Smooth muscle cell (in vitro differentiated cells): ENCODE measurements at regions not wholly inside any gene's neighbourhood (a gene's known extent, or its start where the extent isn't known, plus 50 kb on each side); places are given as distances from the start of the nearest gene placed in this dataset.

ENCODE experiments used
- DNase-seq: peaks from one replicate; lab custom pipeline; 2025; ENCODE audit not compliant: unreplicated experiment; lab: John Stamatoyannopoulos, UW
- H2AFZ ChIP-seq: fragments of 200-600 bp; sonication (generic); 2 replicates; pipeline ENCODE4 v1.6.0; 2016; ENCODE audit warnings: antibody characterized with exemption, low read depth, mild to moderate bottlenecking
- H3F3A ChIP-seq: fragments of 200-600 bp; sonication (generic); 2 replicates; pipeline ENCODE4 v1.6.0; 2017; ENCODE audit warnings: antibody characterized with exemption, low read depth
- H3K27ac ChIP-seq: fragments of 200-600 bp; sonication (generic); 2 replicates; pipeline ENCODE4 v1.5.1; 2016; ENCODE audit warnings: low read depth, mild to moderate bottlenecking
- H3K27me3 ChIP-seq: fragments of 200-600 bp; sonication (generic); 2 replicates; pipeline ENCODE4 v1.6.1; 2016; ENCODE audit warnings: low read depth, mild to moderate bottlenecking
- H3K36me3 ChIP-seq: fragments of 200-600 bp; sonication (generic); 2 replicates; pipeline ENCODE4 v1.5.1; 2016; ENCODE audit warnings: low read depth
- H3K4me1 ChIP-seq: fragments of 200-600 bp; sonication (generic); 2 replicates; pipeline ENCODE4 v1.5.1; 2016; ENCODE audit warnings: low read depth
- H3K4me2 ChIP-seq: fragments of 200-600 bp; sonication (generic); 2 replicates; pipeline ENCODE4 v1.6.0; 2016; ENCODE audit warnings: mild to moderate bottlenecking
- H3K4me3 ChIP-seq: fragments of 200-600 bp; sonication (generic); 2 replicates; pipeline ENCODE4 v1.5.1; 2016; ENCODE audit warnings: mild to moderate bottlenecking
- H3K79me2 ChIP-seq: fragments of 200-600 bp; sonication (generic); 2 replicates; pipeline ENCODE4 v1.6.0; 2016; ENCODE audit warnings: low read depth, mild to moderate bottlenecking
- H3K9ac ChIP-seq: fragments of 200-600 bp; sonication (generic); 2 replicates; pipeline ENCODE4 v1.6.0; 2016; ENCODE audit warnings: low read depth
- H3K9me3 ChIP-seq: fragments of 200-600 bp; sonication (generic); replicated peaks from 2 replicates; pipeline ENCODE4 v1.5.1; 2016; ENCODE audit warnings: low read depth
- H4K20me1 ChIP-seq: fragments of 200-600 bp; sonication (generic); 2 replicates; pipeline ENCODE4 v1.6.0; 2016; ENCODE audit warnings: low read depth
- CTCF ChIP-seq: fragments of 200-600 bp; sonication (generic); IDR thresholded peaks from 2 replicates; pipeline ENCODE4 v1.5.1; 2017; ENCODE audit warnings: borderline replicate concordance, mild to moderate bottlenecking, antibody characterized with exemption; ENCODE audit not compliant: insufficient read depth, poor library complexity, severe bottlenecking
- WGBS: methylation state at CpG from one replicate; pipeline ENCODE4 v1.1.7; 2016; ENCODE audit warnings: low lambda C conversion rate; 5-methylcytosine and 5-hydroxymethylcytosine counted together

DNA sequence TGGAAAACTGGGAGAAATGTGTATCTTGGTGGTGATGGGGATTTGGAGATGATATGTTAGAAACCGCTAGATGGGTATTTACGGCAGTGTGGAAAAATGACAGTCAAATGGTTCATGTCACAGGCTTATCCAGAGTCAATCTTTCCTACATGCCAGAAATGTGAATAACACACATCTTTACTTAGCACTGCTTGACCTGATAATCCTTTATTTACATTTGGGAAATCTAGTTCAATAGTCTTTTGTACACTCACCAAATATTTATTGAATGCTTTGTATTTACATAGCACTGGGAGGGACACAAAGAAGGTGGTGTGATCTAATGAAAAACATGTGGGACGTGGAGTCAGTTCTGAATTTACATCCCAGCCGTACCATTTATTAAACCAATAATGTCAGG is 208.2 kb downstream of the DIO2 start:
- WGBS: 26% methylated on average over 4 of the region's 4 CpGs
- Histone ChIP-seq H3K4me2 (peak overlapping the region; percentile 6), H3K4me3 (no peak overlapping the region)

GRCh38 chr14:79997509-79998208 is 213.6 kb downstream of the DIO2 start:
- no peaks in the 10 kb centered on the region for H3K79me2 ChIP-seq
- no peak for DNase-seq
- H3K27me3 ChIP-seq: peaks cover 4% of the 10 kb centered on the region
- H3F3A ChIP-seq: no peaks in the 10 kb centered on the region
- WGBS: 76% methylated on average over 4 of the region's 4 CpGs
- no peak for TF ChIP-seq CTCF
- H3K27ac ChIP-seq: no peak overlapping the region
- no peak overlapping the region for H2AFZ ChIP-seq
- peaks cover 10% of the 10 kb centered on the region for H3K4me1 ChIP-seq
- no peak overlapping the region for H3K4me3 ChIP-seq
- no peak overlapping the region for H3K9ac ChIP-seq
- H4K20me1 ChIP-seq: no peaks in the 10 kb centered on the region
- H3K36me3 ChIP-seq: no peaks in the 10 kb centered on the region
- no peak overlapping the region for H3K4me2 ChIP-seq
- H3K9me3 ChIP-seq: no peaks in the 10 kb centered on the region

More for the DNA sequence above, 208.2 kb downstream of the DIO2 start:
- TF ChIP-seq CTCF: no peak
- H3K9ac ChIP-seq: no peak overlapping the region
- DNase-seq: no peak
- no peaks in the 10 kb centered on the region for H3K36me3 ChIP-seq
- H2AFZ ChIP-seq: no peak overlapping the region
- H3K27me3 ChIP-seq: no peaks in the 10 kb centered on the region
- no peaks in the 10 kb centered on the region for H3K9me3 ChIP-seq
- H3K79me2 ChIP-seq: no peaks in the 10 kb centered on the region
- H4K20me1 ChIP-seq: no peaks in the 10 kb centered on the region
- no peak overlapping the region for H3K27ac ChIP-seq
- H3K4me1 ChIP-seq: peaks cover 4% of the 10 kb centered on the region
- no peaks in the 10 kb centered on the region for H3F3A ChIP-seq

GRCh38 chr14:79992407-79993198 is 218.7 kb downstream of the DIO2 start:
- H2AFZ ChIP-seq: peak overlapping the region; percentile 1
- H4K20me1 ChIP-seq: no peaks in the 10 kb centered on the region
- H3F3A ChIP-seq: no peaks in the 10 kb centered on the region
- TF ChIP-seq CTCF: no peak
- H3K79me2 ChIP-seq: no peaks in the 10 kb centered on the region
- H3K9me3 ChIP-seq: no peaks in the 10 kb centered on the region
- WGBS: 26% methylated on average over 4 of the region's 4 CpGs
- no peak overlapping the region for H3K4me2 ChIP-seq
- peaks cover 4% of the 10 kb centered on the region for H3K27me3 ChIP-seq
- no peak for DNase-seq
- H3K36me3 ChIP-seq: no peaks in the 10 kb centered on the region
- no peak overlapping the region for H3K27ac ChIP-seq
- H3K4me3 ChIP-seq: no peak overlapping the region
- peaks cover 21% of the 10 kb centered on the region for H3K4me1 ChIP-seq
- H3K9ac ChIP-seq: no peak overlapping the region
